Stimulated activated CD8-positive, alpha-beta memory T cell treated with anti-CD3 and anti-CD28 coated beads, Interleukin-12 subunit alpha, Interleukin-12 subunit beta, amount 100 ng/mL, for 4 hours (primary cell): ENCODE measurements at regions not wholly inside any gene's neighbourhood (a gene's known extent, or its start where the extent isn't known, plus 50 kb on each side); places are given as distances from the start of the nearest gene placed in this dataset.
A peak's percentile ranks its signal among the peaks of the same experiment; 100 is the strongest.

Experiments
- DNase-seq: peaks from one replicate; pipeline ENCODE4 v3.0.0-alpha.2; 2020; ENCODE audit warnings: low read depth

GRCh38 chr3:10738688-10739372, 77.2 kb upstream of the SLC6A11 start:
- peak; percentile 43 for DNase-seq

- DNase-seq, result no peak
These were observed 75.1 kb upstream of the SLC6A11 start for GRCh38 chr3:10740954-10741353.

- no peak for DNase-seq
These were observed 73.9 kb upstream of the SLC6A11 start for GRCh38 chr3:10741891-10742671.

- DNase-seq, result no peak
These were observed 72.5 kb upstream of the SLC6A11 start for GRCh38 chr3:10743366-10744097.

GRCh38 chr3:10744098-10744465, 71.9 kb upstream of the SLC6A11 start:
- no peak for DNase-seq

- no peak for DNase-seq
These were observed 70.6 kb upstream of the SLC6A11 start for GRCh38 chr3:10745392-10745791.

- DNase-seq, result no peak
These were observed 70.0 kb upstream of the SLC6A11 start for GRCh38 chr3:10746001-10746400.

GRCh38 chr3:10746684-10747083, 69.3 kb upstream of the SLC6A11 start:
- no peak for DNase-seq

- DNase-seq, result no peak
These were observed 68.7 kb upstream of the SLC6A11 start for GRCh38 chr3:10747341-10747740.

- no peak for DNase-seq
These were observed 68.0 kb upstream of the SLC6A11 start for GRCh38 chr3:10748040-10748439.

- no peak for DNase-seq
These were observed 62.1 kb upstream of the SLC6A11 start for GRCh38 chr3:10753964-10754363.

- no peak for DNase-seq
These were observed 59.5 kb upstream of the SLC6A11 start for GRCh38 chr3:10756546-10756945.

- DNase-seq, result no peak
These were observed 58.8 kb upstream of the SLC6A11 start for GRCh38 chr3:10757021-10757820.

GRCh38 chr3:10757821-10758130, 58.3 kb upstream of the SLC6A11 start:
- no peak for DNase-seq

GRCh38 chr3:10758304-10759037, 57.6 kb upstream of the SLC6A11 start:
- DNase-seq, result no peak

- no peak for DNase-seq
These were observed 56.5 kb upstream of the SLC6A11 start for GRCh38 chr3:10759495-10759894.

- DNase-seq, result no peak
These were observed 55.8 kb upstream of the SLC6A11 start for GRCh38 chr3:10760199-10760598.

GRCh38 chr3:10761583-10761982, 54.4 kb upstream of the SLC6A11 start:
- DNase-seq, result no peak

- no peak for DNase-seq
These were observed 53.9 kb upstream of the SLC6A11 start for GRCh38 chr3:10762116-10762515.

- DNase-seq, result no peak
These were observed 53.3 kb upstream of the SLC6A11 start for GRCh38 chr3:10762611-10763247.

- DNase-seq, result no peak
These were observed 52.8 kb upstream of the SLC6A11 start for GRCh38 chr3:10763248-10763620.
